ENCODE measurements at regions not wholly inside any gene's neighbourhood (a gene's known extent, or its start where the extent isn't known, plus 50 kb on each side); places are given as distances from the start of the nearest gene placed in this dataset.

- DNase-seq (no peak), ATAC-seq (no peak)
- Histone ChIP-seq H3K4me3 (no peak overlapping the region), H3K9me3 (no peaks in the 10 kb centered on the region), H3K36me3 (no peaks in the 10 kb centered on the region), H3K27me3 (no peaks in the 10 kb centered on the region), H3K4me1 (no peaks in the 10 kb centered on the region), H3K27ac (no peak overlapping the region)
- intact Hi-C loops (cut with DNase I): no loop called here
- TF ChIP-seq, protein P1, sequence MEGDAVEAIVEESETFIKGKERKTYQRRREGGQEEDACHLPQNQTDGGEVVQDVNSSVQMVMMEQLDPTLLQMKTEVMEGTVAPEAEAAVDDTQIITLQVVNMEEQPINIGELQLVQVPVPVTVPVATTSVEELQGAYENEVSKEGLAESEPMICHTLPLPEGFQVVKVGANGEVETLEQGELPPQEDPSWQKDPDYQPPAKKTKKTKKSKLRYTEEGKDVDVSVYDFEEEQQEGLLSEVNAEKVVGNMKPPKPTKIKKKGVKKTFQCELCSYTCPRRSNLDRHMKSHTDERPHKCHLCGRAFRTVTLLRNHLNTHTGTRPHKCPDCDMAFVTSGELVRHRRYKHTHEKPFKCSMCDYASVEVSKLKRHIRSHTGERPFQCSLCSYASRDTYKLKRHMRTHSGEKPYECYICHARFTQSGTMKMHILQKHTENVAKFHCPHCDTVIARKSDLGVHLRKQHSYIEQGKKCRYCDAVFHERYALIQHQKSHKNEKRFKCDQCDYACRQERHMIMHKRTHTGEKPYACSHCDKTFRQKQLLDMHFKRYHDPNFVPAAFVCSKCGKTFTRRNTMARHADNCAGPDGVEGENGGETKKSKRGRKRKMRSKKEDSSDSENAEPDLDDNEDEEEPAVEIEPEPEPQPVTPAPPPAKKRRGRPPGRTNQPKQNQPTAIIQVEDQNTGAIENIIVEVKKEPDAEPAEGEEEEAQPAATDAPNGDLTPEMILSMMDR (IDR thresholded peaks at IDR 0.05): no peak
Observed at GRCh38 chr5:34409373-34409772, 246.8 kb upstream of the RAI14 start.

DNA sequence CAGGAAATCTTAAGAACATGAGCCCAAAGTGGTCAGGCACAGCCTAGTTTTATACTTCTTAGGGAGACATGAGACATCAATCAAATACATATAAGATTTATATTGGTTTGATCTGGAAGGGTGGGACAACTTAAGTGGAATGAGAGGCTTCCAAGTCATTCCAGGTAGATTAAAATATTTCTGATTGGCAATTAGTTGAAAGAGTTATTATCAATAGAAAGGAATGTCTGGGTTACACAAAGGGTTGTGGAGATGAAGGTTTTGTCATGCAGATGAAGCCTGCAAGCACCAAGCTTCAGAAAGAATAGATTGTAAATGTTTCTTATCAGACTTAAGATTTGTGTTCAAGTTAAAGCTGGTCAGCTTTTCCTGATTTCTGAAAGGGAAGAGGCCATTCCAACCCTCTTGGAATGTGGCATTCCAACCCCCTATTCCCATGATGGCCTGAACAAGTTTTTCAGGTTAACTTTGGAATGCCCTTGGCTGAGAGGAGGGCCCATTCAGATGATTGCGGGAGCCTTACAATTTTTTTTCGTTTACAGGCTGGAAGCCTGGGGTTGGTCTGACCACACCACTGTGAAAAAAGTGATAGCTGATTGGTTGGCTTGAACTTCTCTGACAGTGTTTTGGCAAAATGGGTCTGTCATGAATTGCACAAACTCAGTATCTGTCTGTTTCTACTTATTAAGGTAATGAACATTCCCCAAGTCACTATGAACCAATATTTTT, 245.6 kb upstream of the RAI14 start:
- ATAC-seq: no peak

GRCh38 chr5:34411470-34412346, 244.4 kb upstream of the RAI14 start:
- TF ChIP-seq, protein P1 (IDR thresholded peaks at IDR 0.05): no peak
- H3K4me3 ChIP-seq: no peak overlapping the region
- no peak overlapping the region for H3K27ac ChIP-seq
- DNase-seq (no peak), ATAC-seq (no peak)
- H3K4me1 ChIP-seq: no peaks in the 10 kb centered on the region
- H3K36me3 ChIP-seq: no peaks in the 10 kb centered on the region
- no peaks in the 10 kb centered on the region for H3K9me3 ChIP-seq
- no peaks in the 10 kb centered on the region for H3K27me3 ChIP-seq
- intact Hi-C loops (cut with DNase I): no loop called here

More for the DNA sequence above, 245.6 kb upstream of the RAI14 start:
- H3K27me3 ChIP-seq: no peaks in the 10 kb centered on the region
- no peak for DNase-seq
- H3K4me1 ChIP-seq: no peaks in the 10 kb centered on the region
- no peak overlapping the region for H3K27ac ChIP-seq
- no peaks in the 10 kb centered on the region for H3K9me3 ChIP-seq
- TF ChIP-seq, protein P1 (IDR thresholded peaks at IDR 0.05): no peak
- intact Hi-C loops (cut with DNase I): no loop called here
- H3K4me3 ChIP-seq: no peak overlapping the region
- H3K36me3 ChIP-seq: no peaks in the 10 kb centered on the region

DNA sequence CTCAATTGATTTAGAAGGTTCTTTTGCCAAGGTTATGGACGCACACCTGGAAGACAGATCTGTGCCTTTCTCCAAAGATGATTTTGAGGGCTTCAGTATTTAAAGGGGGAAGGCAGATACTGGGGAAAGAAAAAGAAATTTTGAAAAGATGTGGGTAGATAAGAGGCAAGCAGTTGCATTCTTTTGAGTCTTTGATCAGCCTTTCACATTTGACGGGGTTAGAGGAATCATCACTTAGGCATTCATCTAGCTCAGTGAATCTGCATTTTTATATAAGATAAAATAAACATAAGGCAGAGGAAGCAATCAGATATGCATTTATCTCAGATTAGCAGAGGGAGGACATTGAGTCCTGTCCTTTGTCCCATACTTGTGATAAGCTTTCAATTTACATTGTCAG, 243.4 kb upstream of the RAI14 start:
- TF ChIP-seq, protein P1 (IDR thresholded peaks at IDR 0.05): no peak
- no peaks in the 10 kb centered on the region for H3K36me3 ChIP-seq
- ATAC-seq (no peak), DNase-seq (no peak)
- H3K4me3 ChIP-seq: no peak overlapping the region
- H3K27ac ChIP-seq: no peak overlapping the region
- H3K27me3 ChIP-seq: no peaks in the 10 kb centered on the region
- H3K4me1 ChIP-seq: no peaks in the 10 kb centered on the region
- intact Hi-C loops (cut with DNase I): no loop called here
- no peaks in the 10 kb centered on the region for H3K9me3 ChIP-seq

- TF ChIP-seq, protein P1 (IDR thresholded peaks at IDR 0.05): no peak
- Histone ChIP-seq H3K36me3 (no peaks in the 10 kb centered on the region), H3K9me3 (no peaks in the 10 kb centered on the region), H3K4me1 (no peaks in the 10 kb centered on the region), H3K4me3 (no peak overlapping the region), H3K27me3 (no peaks in the 10 kb centered on the region), H3K27ac (no peak overlapping the region)
- ATAC-seq: no peak
- DNase-seq: no peak
- intact Hi-C loops (cut with DNase I): no loop called here
Observed at GRCh38 chr5:34415559-34416198, 240.4 kb upstream of the RAI14 start.
